ENCODE measurements at regions not wholly inside any gene's neighbourhood (a gene's known extent, or its start where the extent isn't known, plus 50 kb on each side); places are given as distances from the start of the nearest gene placed in this dataset.

DNA sequence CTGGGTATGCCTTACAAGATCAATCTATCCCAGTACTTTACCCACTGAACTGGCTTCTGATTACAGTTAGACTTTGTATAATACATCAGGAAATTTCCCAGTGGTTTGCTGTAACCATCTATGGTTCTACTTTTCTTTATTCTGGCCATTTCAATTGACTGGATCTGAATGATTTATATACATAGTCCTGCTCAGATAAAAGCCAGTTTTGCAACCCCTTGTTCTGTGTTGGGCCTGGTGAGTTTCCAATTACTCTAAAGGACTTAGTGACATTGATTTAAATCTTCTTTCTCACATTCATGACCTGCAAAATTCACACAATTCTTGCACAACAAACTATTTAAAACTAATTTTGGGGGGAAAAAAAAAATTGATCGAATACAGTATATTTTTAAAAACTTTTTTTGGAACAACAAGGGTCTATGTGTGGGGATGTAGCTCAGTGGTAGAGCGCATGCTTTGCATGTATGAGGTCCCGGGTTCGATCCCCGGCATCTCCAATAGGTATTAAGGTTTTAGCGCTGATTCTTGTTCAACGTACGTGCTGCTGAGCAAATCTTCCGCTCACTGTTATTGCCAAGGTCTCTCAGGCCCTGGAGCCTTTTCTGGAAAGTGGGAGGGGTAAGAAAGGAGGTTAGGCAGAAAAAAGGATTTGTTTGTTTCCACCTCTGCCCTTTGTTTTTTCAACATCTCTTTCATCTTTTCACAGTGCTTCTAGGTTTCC is 117.5 kb downstream of the GPX5 start:
- Histone ChIP-seq H3K79me2 (ENCODE audit: insufficient read depth, low read length) (no peaks in the 10 kb centered on the region), H3K9me2 (replicated peaks; ENCODE audit: insufficient read depth, low read length) (no peaks in the 10 kb centered on the region), H3K27me3 (ENCODE audit: low read length) (no peaks in the 10 kb centered on the region), H3K9me3 (ENCODE audit: insufficient read depth, low read length) (no peaks in the 10 kb centered on the region), H3K9ac (ENCODE audit: low read length) (no peak overlapping the region), H3K4me2 (ENCODE audit: low read depth, low read length, poor library complexity, severe bottlenecking) (no peak overlapping the region), H3F3A (ENCODE audit: insufficient read depth) (no peaks in the 10 kb centered on the region), H3K36me3 (ENCODE audit: low read length) (no peaks in the 10 kb centered on the region), H3K27ac (ENCODE audit: low read depth, low read length) (no peak overlapping the region), H3K4me3 (ENCODE audit: insufficient read depth, low read length, poor library complexity, severe bottlenecking) (no peak overlapping the region), H4K20me1 (ENCODE audit: low read depth, low read length) (no peaks in the 10 kb centered on the region), H2AFZ (ENCODE audit: low read depth, low read length, severe bottlenecking) (no peak overlapping the region)
- TF ChIP-seq EZH2phosphoT487 (conservative IDR thresholded peaks at IDR 0.05; ENCODE audit: low read length): no peak
- TF ChIP-seq, protein P1, sequence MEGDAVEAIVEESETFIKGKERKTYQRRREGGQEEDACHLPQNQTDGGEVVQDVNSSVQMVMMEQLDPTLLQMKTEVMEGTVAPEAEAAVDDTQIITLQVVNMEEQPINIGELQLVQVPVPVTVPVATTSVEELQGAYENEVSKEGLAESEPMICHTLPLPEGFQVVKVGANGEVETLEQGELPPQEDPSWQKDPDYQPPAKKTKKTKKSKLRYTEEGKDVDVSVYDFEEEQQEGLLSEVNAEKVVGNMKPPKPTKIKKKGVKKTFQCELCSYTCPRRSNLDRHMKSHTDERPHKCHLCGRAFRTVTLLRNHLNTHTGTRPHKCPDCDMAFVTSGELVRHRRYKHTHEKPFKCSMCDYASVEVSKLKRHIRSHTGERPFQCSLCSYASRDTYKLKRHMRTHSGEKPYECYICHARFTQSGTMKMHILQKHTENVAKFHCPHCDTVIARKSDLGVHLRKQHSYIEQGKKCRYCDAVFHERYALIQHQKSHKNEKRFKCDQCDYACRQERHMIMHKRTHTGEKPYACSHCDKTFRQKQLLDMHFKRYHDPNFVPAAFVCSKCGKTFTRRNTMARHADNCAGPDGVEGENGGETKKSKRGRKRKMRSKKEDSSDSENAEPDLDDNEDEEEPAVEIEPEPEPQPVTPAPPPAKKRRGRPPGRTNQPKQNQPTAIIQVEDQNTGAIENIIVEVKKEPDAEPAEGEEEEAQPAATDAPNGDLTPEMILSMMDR (IDR thresholded peaks at IDR 0.05; ENCODE audit: insufficient read depth, low read length, poor library complexity, severe bottlenecking): no peak

DNA sequence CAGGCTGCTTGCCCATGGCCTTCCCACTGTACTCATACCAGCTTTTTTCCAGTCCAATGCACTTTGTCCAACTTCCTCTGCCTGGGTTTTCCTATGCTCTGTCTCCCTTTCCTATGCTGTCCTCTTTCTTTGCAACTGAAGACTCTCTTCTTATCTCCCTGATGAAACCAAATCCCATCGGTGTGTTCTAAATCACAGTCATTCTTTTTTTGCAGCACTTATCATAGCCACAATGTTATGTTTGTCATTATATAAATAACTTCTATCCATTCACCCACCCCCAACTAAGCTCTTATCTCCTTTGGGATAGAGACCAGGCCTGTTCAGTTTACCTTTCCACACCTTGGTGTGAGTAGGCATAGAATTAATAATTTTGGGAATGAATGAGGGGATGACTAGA is 121.0 kb downstream of the GPX5 start:
- Histone ChIP-seq H2AFZ (ENCODE audit: low read depth, low read length, severe bottlenecking) (no peak overlapping the region), H3K4me3 (ENCODE audit: insufficient read depth, low read length, poor library complexity, severe bottlenecking) (no peak overlapping the region), H3K9me3 (ENCODE audit: insufficient read depth, low read length) (no peaks in the 10 kb centered on the region), H3K27ac (ENCODE audit: low read depth, low read length) (no peak overlapping the region), H3K79me2 (ENCODE audit: insufficient read depth, low read length) (no peaks in the 10 kb centered on the region), H3K9ac (ENCODE audit: low read length) (no peak overlapping the region), H3K9me2 (replicated peaks; ENCODE audit: insufficient read depth, low read length) (no peaks in the 10 kb centered on the region), H3K27me3 (ENCODE audit: low read length) (no peaks in the 10 kb centered on the region), H3K36me3 (ENCODE audit: low read length) (no peaks in the 10 kb centered on the region), H4K20me1 (ENCODE audit: low read depth, low read length) (no peaks in the 10 kb centered on the region), H3F3A (ENCODE audit: insufficient read depth) (no peaks in the 10 kb centered on the region), H3K4me2 (ENCODE audit: low read depth, low read length, poor library complexity, severe bottlenecking) (no peak overlapping the region)
- TF ChIP-seq EZH2phosphoT487 (conservative IDR thresholded peaks at IDR 0.05; ENCODE audit: low read length): no peak
- TF ChIP-seq, protein P1 (IDR thresholded peaks at IDR 0.05; ENCODE audit: insufficient read depth, low read length, poor library complexity, severe bottlenecking): no peak

DNA sequence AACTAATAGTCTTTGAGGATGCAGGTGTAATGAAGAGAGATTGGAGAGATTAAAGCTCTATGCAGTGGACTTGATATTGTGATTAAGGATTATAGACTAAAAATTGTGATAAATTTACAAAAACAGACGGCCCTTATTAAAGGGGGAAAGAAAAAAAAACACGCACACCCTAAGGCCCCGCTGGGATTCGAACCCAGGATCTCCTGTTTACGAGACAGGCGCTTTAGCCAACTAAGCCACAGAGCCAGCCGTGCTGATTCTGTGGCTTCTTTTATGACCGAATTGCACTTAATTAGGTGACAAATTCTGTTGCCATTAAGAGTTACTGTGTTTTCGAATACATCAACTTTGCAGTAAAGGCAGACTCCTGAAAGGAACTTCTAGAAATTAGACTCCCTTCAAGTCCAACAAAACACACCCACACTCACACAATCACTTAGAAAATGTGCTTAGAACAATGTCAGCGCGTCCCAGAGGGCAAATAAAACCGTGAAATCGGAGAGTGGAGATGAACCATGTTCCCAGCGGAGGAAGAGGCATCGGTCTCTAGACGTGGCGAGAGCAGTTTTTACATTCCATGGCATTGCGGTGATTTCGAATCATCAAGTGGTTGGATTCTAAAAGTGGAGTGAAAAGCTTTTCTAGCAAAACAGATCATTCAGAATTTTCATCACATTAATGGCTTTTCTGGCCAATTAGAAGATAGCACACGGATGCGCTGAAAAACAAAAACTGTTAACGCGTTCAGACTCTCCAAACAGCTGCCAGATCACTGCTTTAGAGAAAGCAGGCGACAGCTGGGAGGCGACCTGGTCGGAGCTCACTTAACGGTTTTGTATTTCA is 122.6 kb downstream of the GPX5 start:
- TF ChIP-seq, protein P1 (IDR thresholded peaks at IDR 0.05; ENCODE audit: insufficient read depth, low read length, poor library complexity, severe bottlenecking): no peak
- TF ChIP-seq EZH2phosphoT487 (conservative IDR thresholded peaks at IDR 0.05; ENCODE audit: low read length): no peak
- Histone ChIP-seq H3K27ac (ENCODE audit: low read depth, low read length) (no peak overlapping the region), H4K20me1 (ENCODE audit: low read depth, low read length) (no peaks in the 10 kb centered on the region), H3K79me2 (ENCODE audit: insufficient read depth, low read length) (no peaks in the 10 kb centered on the region), H3K36me3 (ENCODE audit: low read length) (no peaks in the 10 kb centered on the region), H3K9me2 (replicated peaks; ENCODE audit: insufficient read depth, low read length) (no peaks in the 10 kb centered on the region), H3K9ac (ENCODE audit: low read length) (peak overlapping the region; percentile 30), H3K27me3 (ENCODE audit: low read length) (no peaks in the 10 kb centered on the region), H3F3A (ENCODE audit: insufficient read depth) (no peaks in the 10 kb centered on the region), H3K9me3 (ENCODE audit: insufficient read depth, low read length) (no peaks in the 10 kb centered on the region), H3K4me2 (ENCODE audit: low read depth, low read length, poor library complexity, severe bottlenecking) (peak overlapping the region; percentile 55), H2AFZ (ENCODE audit: low read depth, low read length, severe bottlenecking) (peak overlapping the region; percentile 52), H3K4me3 (ENCODE audit: insufficient read depth, low read length, poor library complexity, severe bottlenecking) (peak overlapping the region; percentile 62)
